ENCODE measurements at regions not wholly inside any gene's neighbourhood (a gene's known extent, or its start where the extent isn't known, plus 50 kb on each side); places are given as distances from the start of the nearest gene placed in this dataset.

GRCh38 chr3:5276934-5277333, 89.4 kb downstream of the EDEM1 start:
- TF ChIP-seq, protein P1, sequence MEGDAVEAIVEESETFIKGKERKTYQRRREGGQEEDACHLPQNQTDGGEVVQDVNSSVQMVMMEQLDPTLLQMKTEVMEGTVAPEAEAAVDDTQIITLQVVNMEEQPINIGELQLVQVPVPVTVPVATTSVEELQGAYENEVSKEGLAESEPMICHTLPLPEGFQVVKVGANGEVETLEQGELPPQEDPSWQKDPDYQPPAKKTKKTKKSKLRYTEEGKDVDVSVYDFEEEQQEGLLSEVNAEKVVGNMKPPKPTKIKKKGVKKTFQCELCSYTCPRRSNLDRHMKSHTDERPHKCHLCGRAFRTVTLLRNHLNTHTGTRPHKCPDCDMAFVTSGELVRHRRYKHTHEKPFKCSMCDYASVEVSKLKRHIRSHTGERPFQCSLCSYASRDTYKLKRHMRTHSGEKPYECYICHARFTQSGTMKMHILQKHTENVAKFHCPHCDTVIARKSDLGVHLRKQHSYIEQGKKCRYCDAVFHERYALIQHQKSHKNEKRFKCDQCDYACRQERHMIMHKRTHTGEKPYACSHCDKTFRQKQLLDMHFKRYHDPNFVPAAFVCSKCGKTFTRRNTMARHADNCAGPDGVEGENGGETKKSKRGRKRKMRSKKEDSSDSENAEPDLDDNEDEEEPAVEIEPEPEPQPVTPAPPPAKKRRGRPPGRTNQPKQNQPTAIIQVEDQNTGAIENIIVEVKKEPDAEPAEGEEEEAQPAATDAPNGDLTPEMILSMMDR (IDR thresholded peaks at IDR 0.05; ENCODE audit: poor library complexity, severe bottlenecking), result no peak
- no peak for TF ChIP-seq POLR2AphosphoS5 (IDR thresholded peaks at IDR 0.05)
- no peak for TF ChIP-seq EP300 (conservative IDR thresholded peaks at IDR 0.05; ENCODE audit: poor library complexity, severe bottlenecking)
- TF ChIP-seq, protein P2, sequence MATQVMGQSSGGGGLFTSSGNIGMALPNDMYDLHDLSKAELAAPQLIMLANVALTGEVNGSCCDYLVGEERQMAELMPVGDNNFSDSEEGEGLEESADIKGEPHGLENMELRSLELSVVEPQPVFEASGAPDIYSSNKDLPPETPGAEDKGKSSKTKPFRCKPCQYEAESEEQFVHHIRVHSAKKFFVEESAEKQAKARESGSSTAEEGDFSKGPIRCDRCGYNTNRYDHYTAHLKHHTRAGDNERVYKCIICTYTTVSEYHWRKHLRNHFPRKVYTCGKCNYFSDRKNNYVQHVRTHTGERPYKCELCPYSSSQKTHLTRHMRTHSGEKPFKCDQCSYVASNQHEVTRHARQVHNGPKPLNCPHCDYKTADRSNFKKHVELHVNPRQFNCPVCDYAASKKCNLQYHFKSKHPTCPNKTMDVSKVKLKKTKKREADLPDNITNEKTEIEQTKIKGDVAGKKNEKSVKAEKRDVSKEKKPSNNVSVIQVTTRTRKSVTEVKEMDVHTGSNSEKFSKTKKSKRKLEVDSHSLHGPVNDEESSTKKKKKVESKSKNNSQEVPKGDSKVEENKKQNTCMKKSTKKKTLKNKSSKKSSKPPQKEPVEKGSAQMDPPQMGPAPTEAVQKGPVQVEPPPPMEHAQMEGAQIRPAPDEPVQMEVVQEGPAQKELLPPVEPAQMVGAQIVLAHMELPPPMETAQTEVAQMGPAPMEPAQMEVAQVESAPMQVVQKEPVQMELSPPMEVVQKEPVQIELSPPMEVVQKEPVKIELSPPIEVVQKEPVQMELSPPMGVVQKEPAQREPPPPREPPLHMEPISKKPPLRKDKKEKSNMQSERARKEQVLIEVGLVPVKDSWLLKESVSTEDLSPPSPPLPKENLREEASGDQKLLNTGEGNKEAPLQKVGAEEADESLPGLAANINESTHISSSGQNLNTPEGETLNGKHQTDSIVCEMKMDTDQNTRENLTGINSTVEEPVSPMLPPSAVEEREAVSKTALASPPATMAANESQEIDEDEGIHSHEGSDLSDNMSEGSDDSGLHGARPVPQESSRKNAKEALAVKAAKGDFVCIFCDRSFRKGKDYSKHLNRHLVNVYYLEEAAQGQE (IDR thresholded peaks at IDR 0.05; ENCODE audit: borderline replicate concordance), result no peak
- TF ChIP-seq EZH2 (IDR thresholded peaks at IDR 0.05; ENCODE audit: borderline replicate concordance, insufficient read depth, low read length, poor library complexity, severe bottlenecking), result no peak
- no peak for TF ChIP-seq TAF1 (IDR thresholded peaks at IDR 0.05; ENCODE audit: low read depth)
